Glutamatergic neuron (in vitro differentiated cells): ENCODE measurements at regions not wholly inside any gene's neighbourhood (a gene's known extent, or its start where the extent isn't known, plus 50 kb on each side); places are given as distances from the start of the nearest gene placed in this dataset.

Experiments
- DNase-seq: peaks from one replicate; pipeline ENCODE4 v3.0.0; 2022
- H3K27ac Mint-ChIP-seq: one replicate; pipeline ENCODE4 v1.8.0; 2020; ENCODE audit warnings: mild to moderate bottlenecking, mixed read lengths, inconsistent platforms; ENCODE audit not compliant: unreplicated experiment
- H3K27me3 Mint-ChIP-seq: one replicate; pipeline ENCODE4 v1.8.0; 2020; ENCODE audit warnings: mild to moderate bottlenecking, moderate library complexity, mixed read lengths, inconsistent platforms; ENCODE audit not compliant: unreplicated experiment
- H3K36me3 Mint-ChIP-seq: one replicate; pipeline ENCODE4 v1.8.0; 2020; ENCODE audit warnings: mild to moderate bottlenecking, mixed read lengths, inconsistent platforms; ENCODE audit not compliant: unreplicated experiment
- H3K4me1 Mint-ChIP-seq: one replicate; pipeline ENCODE4 v1.8.0; 2020; ENCODE audit warnings: mild to moderate bottlenecking, low read depth, mixed read lengths, inconsistent platforms; ENCODE audit not compliant: unreplicated experiment
- H3K4me3 Mint-ChIP-seq: one replicate; pipeline ENCODE4 v1.8.0; 2020; ENCODE audit warnings: mild to moderate bottlenecking, mixed read lengths, inconsistent platforms; ENCODE audit not compliant: unreplicated experiment
- H3K9me3 Mint-ChIP-seq: one replicate; pipeline ENCODE4 v1.8.0; 2020; ENCODE audit warnings: mild to moderate bottlenecking, moderate library complexity, mixed read lengths, inconsistent platforms; ENCODE audit not compliant: unreplicated experiment
- TF ChIP-seq, protein P1 (sequence below): fragments of 200-600 bp; sonication (generic); IDR thresholded peaks from one replicate; pipeline ENCODE4 v1.5.0; 2021; ENCODE audit not compliant: partially characterized antibody, unreplicated experiment

DNA sequence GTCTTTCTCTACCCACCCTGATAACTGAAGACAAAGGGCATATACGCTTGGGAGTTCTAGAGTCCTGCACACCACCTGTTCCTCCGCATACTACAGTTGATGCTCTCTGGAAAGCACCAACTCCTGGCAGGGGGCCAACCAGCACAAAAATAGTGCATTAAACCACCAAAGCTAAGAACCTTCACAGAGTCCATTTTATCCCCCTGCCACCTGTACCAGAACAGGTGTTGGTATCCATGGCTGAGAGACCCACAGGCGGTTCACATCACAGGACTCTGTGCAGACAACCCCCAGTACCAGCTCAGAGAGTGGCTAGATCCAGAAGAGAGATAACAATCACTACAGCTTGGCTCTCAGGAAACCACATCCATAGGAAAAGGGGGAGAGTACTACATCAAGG lies 114.4 kb upstream of the POU1F1 start:
- H3K27ac Mint-ChIP-seq: no peak overlapping the region
- no peaks in the 10 kb centered on the region for H3K27me3 Mint-ChIP-seq
- H3K4me3 Mint-ChIP-seq: no peak overlapping the region
- peaks cover 3% of the 10 kb centered on the region for H3K36me3 Mint-ChIP-seq
- DNase-seq: no peak
- TF ChIP-seq, protein P1, sequence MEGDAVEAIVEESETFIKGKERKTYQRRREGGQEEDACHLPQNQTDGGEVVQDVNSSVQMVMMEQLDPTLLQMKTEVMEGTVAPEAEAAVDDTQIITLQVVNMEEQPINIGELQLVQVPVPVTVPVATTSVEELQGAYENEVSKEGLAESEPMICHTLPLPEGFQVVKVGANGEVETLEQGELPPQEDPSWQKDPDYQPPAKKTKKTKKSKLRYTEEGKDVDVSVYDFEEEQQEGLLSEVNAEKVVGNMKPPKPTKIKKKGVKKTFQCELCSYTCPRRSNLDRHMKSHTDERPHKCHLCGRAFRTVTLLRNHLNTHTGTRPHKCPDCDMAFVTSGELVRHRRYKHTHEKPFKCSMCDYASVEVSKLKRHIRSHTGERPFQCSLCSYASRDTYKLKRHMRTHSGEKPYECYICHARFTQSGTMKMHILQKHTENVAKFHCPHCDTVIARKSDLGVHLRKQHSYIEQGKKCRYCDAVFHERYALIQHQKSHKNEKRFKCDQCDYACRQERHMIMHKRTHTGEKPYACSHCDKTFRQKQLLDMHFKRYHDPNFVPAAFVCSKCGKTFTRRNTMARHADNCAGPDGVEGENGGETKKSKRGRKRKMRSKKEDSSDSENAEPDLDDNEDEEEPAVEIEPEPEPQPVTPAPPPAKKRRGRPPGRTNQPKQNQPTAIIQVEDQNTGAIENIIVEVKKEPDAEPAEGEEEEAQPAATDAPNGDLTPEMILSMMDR: no peak
- H3K9me3 Mint-ChIP-seq: no peaks in the 10 kb centered on the region
- H3K4me1 Mint-ChIP-seq: no peaks in the 10 kb centered on the region

DNA sequence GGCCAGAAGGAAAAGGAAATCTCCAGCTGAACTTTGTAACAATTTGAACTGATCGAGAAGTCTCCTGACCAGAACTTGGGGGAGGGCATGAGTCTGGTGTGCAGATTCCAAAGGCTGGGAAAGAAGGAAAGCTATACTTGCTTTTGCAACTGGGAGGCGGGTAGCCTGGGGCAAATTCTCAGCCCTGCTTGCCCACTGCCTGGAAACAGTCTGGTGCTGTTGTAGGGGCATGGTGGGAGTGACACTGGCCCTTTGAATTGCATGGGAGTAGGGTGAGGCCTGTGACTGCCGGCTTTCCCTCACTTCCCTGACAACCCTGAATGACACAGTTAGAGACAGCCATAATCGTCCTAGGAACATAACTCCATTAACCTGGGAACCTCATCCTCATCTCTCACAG lies 114.0 kb upstream of the POU1F1 start:
- no peak for DNase-seq
- no peak overlapping the region for H3K4me3 Mint-ChIP-seq
- H3K9me3 Mint-ChIP-seq: no peaks in the 10 kb centered on the region
- peaks cover 3% of the 10 kb centered on the region for H3K36me3 Mint-ChIP-seq
- no peak overlapping the region for H3K27ac Mint-ChIP-seq
- no peaks in the 10 kb centered on the region for H3K27me3 Mint-ChIP-seq
- TF ChIP-seq, protein P1: no peak
- no peaks in the 10 kb centered on the region for H3K4me1 Mint-ChIP-seq

DNA sequence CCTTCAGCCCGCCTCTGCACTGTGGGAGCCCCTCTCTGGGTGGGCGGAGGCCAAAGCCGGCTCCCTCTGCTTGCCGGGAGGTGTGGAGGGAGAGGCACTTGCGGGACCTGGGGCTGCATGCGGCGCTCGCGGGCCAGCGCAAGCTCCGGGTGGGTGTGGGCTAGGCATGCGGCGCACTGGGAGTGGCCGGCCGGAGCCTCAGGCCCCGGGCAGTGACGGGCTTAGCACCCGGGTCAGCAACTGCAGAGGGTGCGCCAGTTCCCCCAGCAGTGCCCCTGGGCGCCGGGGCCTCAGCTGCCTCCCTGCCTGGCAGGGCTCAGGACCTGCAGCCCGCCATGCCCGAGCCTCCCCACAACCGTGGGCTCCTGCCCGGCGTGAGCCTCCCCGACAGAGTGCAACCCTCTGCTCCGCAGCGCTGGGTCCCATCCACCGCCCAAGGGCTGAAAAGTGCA lies 98.9 kb upstream of the POU1F1 start:
- no peak for DNase-seq
- H3K36me3 Mint-ChIP-seq: peaks cover 3% of the 10 kb centered on the region
- TF ChIP-seq, protein P1: no peak
- no peak overlapping the region for H3K27ac Mint-ChIP-seq
- no peaks in the 10 kb centered on the region for H3K4me1 Mint-ChIP-seq
- no peaks in the 10 kb centered on the region for H3K27me3 Mint-ChIP-seq
- no peaks in the 10 kb centered on the region for H3K9me3 Mint-ChIP-seq
- H3K4me3 Mint-ChIP-seq: no peak overlapping the region

DNA sequence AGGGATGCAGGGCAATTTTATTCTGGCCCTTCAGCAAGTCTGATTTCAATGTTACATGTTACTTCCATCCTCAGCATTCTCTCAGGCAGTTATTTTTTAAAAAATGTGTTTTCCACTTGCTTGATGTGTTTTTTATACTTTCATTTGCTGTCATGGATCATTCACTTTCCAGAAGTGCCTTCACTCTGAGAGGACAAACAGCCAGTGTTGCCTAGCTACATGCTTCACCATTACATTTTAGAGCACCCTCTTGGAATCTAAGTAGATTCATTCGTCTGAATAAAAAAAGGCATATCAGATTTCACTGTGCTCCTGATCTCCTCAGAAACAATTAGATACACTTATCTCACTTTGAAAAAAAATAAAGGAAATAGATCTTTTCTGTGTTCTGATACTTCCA lies 93.6 kb upstream of the POU1F1 start:
- TF ChIP-seq, protein P1: no peak
- peaks cover 3% of the 10 kb centered on the region for H3K36me3 Mint-ChIP-seq
- no peaks in the 10 kb centered on the region for H3K9me3 Mint-ChIP-seq
- H3K4me1 Mint-ChIP-seq: no peaks in the 10 kb centered on the region
- no peak for DNase-seq
- no peak overlapping the region for H3K27ac Mint-ChIP-seq
- H3K4me3 Mint-ChIP-seq: no peak overlapping the region
- H3K27me3 Mint-ChIP-seq: no peaks in the 10 kb centered on the region

DNA sequence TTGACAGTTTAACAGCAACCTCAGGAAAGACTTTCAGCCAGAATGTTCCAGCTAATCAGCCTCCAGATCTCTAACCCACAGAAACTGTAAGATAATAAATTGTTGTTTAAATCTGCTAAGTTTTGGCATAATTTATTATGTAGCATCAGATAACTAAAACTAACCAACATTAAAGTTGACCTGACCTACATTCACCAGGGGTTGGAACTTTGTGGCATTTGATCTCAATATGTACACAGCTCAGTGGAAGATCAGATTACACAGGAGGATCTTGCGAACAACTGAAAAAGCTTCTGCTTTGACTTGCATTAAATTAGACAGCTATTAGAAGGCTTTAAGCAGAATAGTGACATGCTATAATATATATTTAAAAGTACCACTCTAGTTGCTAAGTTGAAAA lies 91.4 kb upstream of the POU1F1 start:
- no peaks in the 10 kb centered on the region for H3K36me3 Mint-ChIP-seq
- TF ChIP-seq, protein P1: no peak
- no peaks in the 10 kb centered on the region for H3K4me1 Mint-ChIP-seq
- H3K9me3 Mint-ChIP-seq: no peaks in the 10 kb centered on the region
- no peak for DNase-seq
- no peak overlapping the region for H3K27ac Mint-ChIP-seq
- H3K27me3 Mint-ChIP-seq: no peaks in the 10 kb centered on the region
- no peak overlapping the region for H3K4me3 Mint-ChIP-seq
